ENCODE measurements at regions not wholly inside any gene's neighbourhood (a gene's known extent, or its start where the extent isn't known, plus 50 kb on each side); places are given as distances from the start of the nearest gene placed in this dataset.

DNA sequence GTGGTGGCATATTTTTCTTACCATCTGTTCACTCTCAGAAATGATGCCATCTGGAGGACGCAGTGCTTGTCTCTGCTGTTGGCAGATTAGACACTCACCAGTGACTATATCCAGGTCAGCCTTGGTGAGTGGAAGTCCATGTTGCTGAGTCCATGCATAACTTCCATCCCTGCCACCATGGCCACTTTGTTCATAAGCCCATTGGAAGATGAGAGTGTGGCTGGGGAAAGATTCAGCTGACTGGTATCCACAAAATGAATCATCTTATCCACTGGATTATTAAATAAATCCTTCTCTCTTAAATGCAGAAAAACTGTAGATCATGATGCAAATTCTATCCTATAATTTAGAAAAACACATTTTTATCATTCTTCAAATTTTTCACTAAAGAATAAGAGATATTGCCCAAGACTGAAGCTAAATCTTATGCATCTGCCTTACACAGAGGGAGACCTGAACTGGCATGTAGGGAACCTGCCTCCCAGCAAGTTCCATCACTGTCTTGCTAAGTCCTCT is 726.9 kb downstream of the TNS3 start:
- TF ChIP-seq SP1 (IDR thresholded peaks at IDR 0.05) (no peak), ZNF384 (IDR thresholded peaks at IDR 0.05) (no peak)

All from HEK293T (cell line).